ENCODE measurements at regions not wholly inside any gene's neighbourhood (a gene's known extent, or its start where the extent isn't known, plus 50 kb on each side); places are given as distances from the start of the nearest gene placed in this dataset.
"Not testable (repeated sequence)": the region's sequence is repeated elsewhere in the genome, so short reads cannot be mapped to it uniquely, and the experiment has no call there.

GRCh38 chr4:184966051-184966691, 52.1 kb upstream of the HELT start:
- TF ChIP-seq CTCF (conservative IDR thresholded peaks at IDR 0.05 in 1 of 2, IDR thresholded peaks at IDR 0.05 in 1 of 2; ENCODE audit: extremely low read depth in 1 of 2, insufficient read depth in 1 of 2, low read depth in 1 of 2, low read length in 2 of 2); EZH2 (IDR thresholded peaks at IDR 0.05; ENCODE audit: borderline replicate concordance, low read length): not testable (repeated sequence)

Measured in mammary epithelial cell (primary cell).